Testis (tissue), 2 donors: ENCODE measurements at regions not wholly inside any gene's neighbourhood (a gene's known extent, or its start where the extent isn't known, plus 50 kb on each side); places are given as distances from the start of the nearest gene placed in this dataset.

Source experiments
- POLR2A ChIP-seq: fragments of 450-650 bp; IDR thresholded peaks from one replicate; pipeline ENCODE4 v1.6.1; 2017; ENCODE audit warnings: antibody characterized with exemption, mild to moderate bottlenecking, moderate library complexity
- TF ChIP-seq, protein P1 (sequence below), 3 experiments: fragments of 450-650 bp in 2 of 3; fragments of 200-600 bp in 1 of 3; sonication (generic) in 1 of 3; IDR thresholded peaks; one replicate each; pipeline ENCODE4 v1.5.1; 2016 to 2019; ENCODE audit warnings: antibody characterized with exemption in 3 of 3, mild to moderate bottlenecking in 2 of 3, moderate library complexity in 1 of 3

DNA sequence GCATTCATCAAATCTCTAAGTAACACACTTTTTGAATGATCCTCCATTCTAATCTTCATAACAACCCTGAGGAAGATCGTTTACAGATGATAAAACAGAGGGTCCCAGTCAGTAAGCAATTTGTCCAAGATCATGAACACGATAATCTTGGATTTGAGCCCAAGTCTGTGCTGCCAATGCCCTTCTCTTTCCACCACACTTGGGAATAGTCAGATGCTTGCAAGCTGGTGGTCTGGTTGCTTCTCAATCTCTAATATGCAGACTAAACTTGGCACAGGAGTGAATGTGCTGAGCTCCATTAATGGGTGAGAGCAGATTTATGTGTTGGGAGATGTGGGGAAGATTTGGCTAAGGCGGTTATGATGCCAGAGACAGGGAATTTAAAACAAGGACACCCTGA, 430.6 kb upstream of the DAB1 start:
- TF ChIP-seq, protein P1, sequence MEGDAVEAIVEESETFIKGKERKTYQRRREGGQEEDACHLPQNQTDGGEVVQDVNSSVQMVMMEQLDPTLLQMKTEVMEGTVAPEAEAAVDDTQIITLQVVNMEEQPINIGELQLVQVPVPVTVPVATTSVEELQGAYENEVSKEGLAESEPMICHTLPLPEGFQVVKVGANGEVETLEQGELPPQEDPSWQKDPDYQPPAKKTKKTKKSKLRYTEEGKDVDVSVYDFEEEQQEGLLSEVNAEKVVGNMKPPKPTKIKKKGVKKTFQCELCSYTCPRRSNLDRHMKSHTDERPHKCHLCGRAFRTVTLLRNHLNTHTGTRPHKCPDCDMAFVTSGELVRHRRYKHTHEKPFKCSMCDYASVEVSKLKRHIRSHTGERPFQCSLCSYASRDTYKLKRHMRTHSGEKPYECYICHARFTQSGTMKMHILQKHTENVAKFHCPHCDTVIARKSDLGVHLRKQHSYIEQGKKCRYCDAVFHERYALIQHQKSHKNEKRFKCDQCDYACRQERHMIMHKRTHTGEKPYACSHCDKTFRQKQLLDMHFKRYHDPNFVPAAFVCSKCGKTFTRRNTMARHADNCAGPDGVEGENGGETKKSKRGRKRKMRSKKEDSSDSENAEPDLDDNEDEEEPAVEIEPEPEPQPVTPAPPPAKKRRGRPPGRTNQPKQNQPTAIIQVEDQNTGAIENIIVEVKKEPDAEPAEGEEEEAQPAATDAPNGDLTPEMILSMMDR (IDR thresholded peaks at IDR 0.05) = no peak
- TF ChIP-seq POLR2A = no peak
